Neural progenitor cell (in vitro differentiated cells): ENCODE measurements at regions not wholly inside any gene's neighbourhood (a gene's known extent, or its start where the extent isn't known, plus 50 kb on each side); places are given as distances from the start of the nearest gene placed in this dataset.

Source experiments
- CTCF ChIP-seq: fragments of 200-600 bp; sonication (generic); IDR thresholded peaks from 2 replicates; pipeline ENCODE4 v1.5.1; 2017; ENCODE audit warnings: antibody characterized with exemption, mild to moderate bottlenecking
- EZH2 ChIP-seq: fragments of 200-600 bp; sonication (generic); IDR thresholded peaks from 2 replicates; pipeline ENCODE4 v1.6.1; 2017; ENCODE audit warnings: antibody characterized with exemption, mild to moderate bottlenecking, moderate library complexity

- TF ChIP-seq CTCF = no peak
- no peak for TF ChIP-seq EZH2
These were observed 102.3 kb downstream of the F11 start for GRCh38 chr4:186368281-186368680.
